ENCODE measurements at regions not wholly inside any gene's neighbourhood (a gene's known extent, or its start where the extent isn't known, plus 50 kb on each side); places are given as distances from the start of the nearest gene placed in this dataset.

DNA sequence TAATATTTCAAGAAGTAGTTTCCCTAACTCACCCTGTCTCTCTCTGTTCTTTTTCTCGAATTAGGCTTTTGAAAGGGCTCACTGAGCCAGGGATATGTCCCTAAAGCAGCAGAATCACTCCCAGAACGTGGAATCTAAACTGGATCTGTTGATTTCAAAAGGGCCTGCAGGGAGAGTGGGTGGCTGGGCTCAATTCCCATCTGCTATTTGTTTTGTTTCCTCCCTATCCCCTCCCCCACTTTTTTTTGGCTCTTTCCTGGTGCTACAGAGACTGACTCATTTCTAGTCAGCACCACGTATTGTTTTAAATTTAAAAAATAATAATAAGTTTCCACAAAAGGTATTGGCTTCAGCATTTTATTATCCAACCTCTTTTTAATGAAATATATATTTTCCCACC, 961.5 kb downstream of the FAM181B start:
- TF ChIP-seq CTCF (IDR thresholded peaks at IDR 0.05; ENCODE audit: poor library complexity) (no peak), EZH2 (IDR thresholded peaks at IDR 0.05; ENCODE audit: borderline replicate concordance) (no peak)
